ENCODE measurements at regions not wholly inside any gene's neighbourhood (a gene's known extent, or its start where the extent isn't known, plus 50 kb on each side); places are given as distances from the start of the nearest gene placed in this dataset.

GRCh38 chr11:26225646-26226045 lies 106.3 kb upstream of the ANO3 start:
- no peaks in the 10 kb centered on the region for H3F3A ChIP-seq (ENCODE audit: insufficient read depth, low read length)
- no peaks in the 10 kb centered on the region for H3K9me3 ChIP-seq (ENCODE audit: low read length)
- TF ChIP-seq EZH2 (IDR thresholded peaks at IDR 0.05; ENCODE audit: borderline replicate concordance, low read length) (no peak), CTCF (IDR thresholded peaks at IDR 0.05; ENCODE audit: low read length) (no peak)
- no peaks in the 10 kb centered on the region for H4K20me1 ChIP-seq (ENCODE audit: insufficient read depth, low read length)
- H3K36me3 ChIP-seq (ENCODE audit: insufficient read depth, low read length) = no peaks in the 10 kb centered on the region
- H3K79me2 ChIP-seq (ENCODE audit: insufficient read depth, low read length) = no peaks in the 10 kb centered on the region
- no peak overlapping the region for H3K4me2 ChIP-seq (ENCODE audit: low read length)
- H3K4me3 ChIP-seq (ENCODE audit: low read depth, low read length, poor library complexity, severe bottlenecking) = no peak overlapping the region
- H3K9ac ChIP-seq (ENCODE audit: low read length) = no peak overlapping the region
- no peaks in the 10 kb centered on the region for H3K27me3 ChIP-seq (ENCODE audit: insufficient read depth, low read length)
- no peak overlapping the region for H2AFZ ChIP-seq (ENCODE audit: low read length)
- peaks cover 4% of the 10 kb centered on the region for H3K4me1 ChIP-seq (ENCODE audit: insufficient read depth, low read length, severe bottlenecking)
- H3K27ac ChIP-seq (ENCODE audit: low read depth, low read length, poor library complexity, severe bottlenecking) = no peak overlapping the region
- H3K9me2 ChIP-seq (ENCODE audit: low read depth, low read length) = no peaks in the 10 kb centered on the region

GRCh38 chr11:26227301-26227746 lies 104.6 kb upstream of the ANO3 start:
- no peak overlapping the region for H3K9ac ChIP-seq (ENCODE audit: low read length)
- H3K4me1 ChIP-seq (ENCODE audit: insufficient read depth, low read length, severe bottlenecking) = peaks cover 4% of the 10 kb centered on the region
- no peaks in the 10 kb centered on the region for H3K9me3 ChIP-seq (ENCODE audit: low read length)
- no peak overlapping the region for H3K27ac ChIP-seq (ENCODE audit: low read depth, low read length, poor library complexity, severe bottlenecking)
- H3K79me2 ChIP-seq (ENCODE audit: insufficient read depth, low read length) = no peaks in the 10 kb centered on the region
- H3K4me2 ChIP-seq (ENCODE audit: low read length) = no peak overlapping the region
- no peaks in the 10 kb centered on the region for H3F3A ChIP-seq (ENCODE audit: insufficient read depth, low read length)
- peak; percentile 60 for TF ChIP-seq CTCF (IDR thresholded peaks at IDR 0.05; ENCODE audit: low read length)
- TF ChIP-seq EZH2 (IDR thresholded peaks at IDR 0.05; ENCODE audit: borderline replicate concordance, low read length) = no peak
- no peaks in the 10 kb centered on the region for H3K9me2 ChIP-seq (ENCODE audit: low read depth, low read length)
- H3K36me3 ChIP-seq (ENCODE audit: insufficient read depth, low read length) = no peaks in the 10 kb centered on the region
- H3K27me3 ChIP-seq (ENCODE audit: insufficient read depth, low read length) = no peaks in the 10 kb centered on the region
- H4K20me1 ChIP-seq (ENCODE audit: insufficient read depth, low read length) = no peaks in the 10 kb centered on the region
- no peak overlapping the region for H3K4me3 ChIP-seq (ENCODE audit: low read depth, low read length, poor library complexity, severe bottlenecking)
- H2AFZ ChIP-seq (ENCODE audit: low read length) = peak overlapping the region; percentile 7; the same call in 1 of the 2 replicates

- TF ChIP-seq CTCF (IDR thresholded peaks at IDR 0.05; ENCODE audit: low read length) (no peak), EZH2 (IDR thresholded peaks at IDR 0.05; ENCODE audit: borderline replicate concordance, low read length) (no peak)
- no peak overlapping the region for H3K27ac ChIP-seq (ENCODE audit: low read depth, low read length, poor library complexity, severe bottlenecking)
- H3K79me2 ChIP-seq (ENCODE audit: insufficient read depth, low read length) = no peaks in the 10 kb centered on the region
- peaks cover 4% of the 10 kb centered on the region for H3K4me1 ChIP-seq (ENCODE audit: insufficient read depth, low read length, severe bottlenecking)
- H3K27me3 ChIP-seq (ENCODE audit: insufficient read depth, low read length) = no peaks in the 10 kb centered on the region
- H3F3A ChIP-seq (ENCODE audit: insufficient read depth, low read length) = no peaks in the 10 kb centered on the region
- H3K36me3 ChIP-seq (ENCODE audit: insufficient read depth, low read length) = no peaks in the 10 kb centered on the region
- peak overlapping the region; percentile 7; the same call in 1 of the 2 replicates for H2AFZ ChIP-seq (ENCODE audit: low read length)
- no peaks in the 10 kb centered on the region for H4K20me1 ChIP-seq (ENCODE audit: insufficient read depth, low read length)
- H3K9me2 ChIP-seq (ENCODE audit: low read depth, low read length) = no peaks in the 10 kb centered on the region
- H3K4me3 ChIP-seq (ENCODE audit: low read depth, low read length, poor library complexity, severe bottlenecking) = no peak overlapping the region
- H3K4me2 ChIP-seq (ENCODE audit: low read length) = no peak overlapping the region
- no peak overlapping the region for H3K9ac ChIP-seq (ENCODE audit: low read length)
- no peaks in the 10 kb centered on the region for H3K9me3 ChIP-seq (ENCODE audit: low read length)
Observed at GRCh38 chr11:26227883-26228502, 103.9 kb upstream of the ANO3 start.
